Esophagus (tissue), 2 donors: ENCODE measurements at regions not wholly inside any gene's neighbourhood (a gene's known extent, or its start where the extent isn't known, plus 50 kb on each side); places are given as distances from the start of the nearest gene placed in this dataset.
"Not testable (repeated sequence)": the region's sequence is repeated elsewhere in the genome, so short reads cannot be mapped to it uniquely, and the experiment has no call there.

Source experiments
- H3K27ac ChIP-seq, 2 donors: one replicate each; pipeline ENCODE4 v1.5.1; 2013; ENCODE audit warnings: low read depth in 2 of 2, mild to moderate bottlenecking in 2 of 2, inconsistent platforms in 1 of 2, low read length in 1 of 2, moderate library complexity in 1 of 2
- H3K27me3 ChIP-seq, 2 donors: one replicate each; pipeline ENCODE4 v1.6.1; 2013; ENCODE audit warnings: low read length in 2 of 2, control low read depth in 1 of 2, mild to moderate bottlenecking in 1 of 2; ENCODE audit not compliant: insufficient read depth in 2 of 2, control insufficient read depth in 1 of 2
- H3K36me3 ChIP-seq, 2 donors: one replicate each; pipeline ENCODE4 v1.6.1; 2013; ENCODE audit warnings: low read length in 1 of 2; ENCODE audit not compliant: control insufficient read depth in 2 of 2, insufficient read depth in 2 of 2
- H3K4me1 ChIP-seq, 2 donors: one replicate each; pipeline ENCODE4 v1.6.1; 2013; ENCODE audit warnings: low read length in 1 of 2; ENCODE audit not compliant: control insufficient read depth in 2 of 2, insufficient read depth in 2 of 2
- H3K4me3 ChIP-seq, 2 donors: one replicate each; pipeline ENCODE4 v1.5.1; 2013; ENCODE audit warnings: low read length in 2 of 2, mild to moderate bottlenecking in 2 of 2, low read depth in 1 of 2, moderate library complexity in 1 of 2
- H3K9me3 ChIP-seq, 2 donors: one replicate each; pipeline ENCODE4 v1.6.1; 2013; ENCODE audit warnings: mild to moderate bottlenecking in 2 of 2, low read depth in 1 of 2, low read length in 1 of 2, moderate library complexity in 1 of 2; ENCODE audit not compliant: control insufficient read depth in 2 of 2, insufficient read depth in 1 of 2
- WGBS, 2 donors: extraction: QIAGEN DNeasy Blood & Tissue Kit; methylation state at CpG; one replicate each; pipeline ENCODE4 v1.1.7; 2013; 5-methylcytosine and 5-hydroxymethylcytosine counted together
- donor health status: healthy with polysubstance abuse.
- donor health status: Bipolar disorder and iron deficiency.

- Histone ChIP-seq H3K9me3 (no peaks in the 10 kb centered on the region), H3K4me1 (no peaks in the 10 kb centered on the region), H3K27me3 (no peaks in the 10 kb centered on the region), H3K36me3 (no peaks in the 10 kb centered on the region), H3K27ac (no peak overlapping the region), H3K4me3 (no peak overlapping the region)
- WGBS, 2 donors = 44 to 55% methylated on average over 2 of the region's 2 CpGs
Measured at GRCh38 chr11:109654091-109654490, 232.1 kb downstream of the C11orf87 start.

GRCh38 chr11:109658190-109658589, 236.2 kb downstream of the C11orf87 start:
- H3K4me1 ChIP-seq = no peaks in the 10 kb centered on the region
- H3K27ac ChIP-seq = no peak overlapping the region

GRCh38 chr11:109667719-109668118, 245.7 kb downstream of the C11orf87 start:
- WGBS, 2 donors = 95 to 100% methylated on average over 2 of the region's 2 CpGs
- no peaks in the 10 kb centered on the region for H3K36me3 ChIP-seq
- no peaks in the 10 kb centered on the region for H3K4me1 ChIP-seq
- no peak overlapping the region for H3K27ac ChIP-seq
- no peaks in the 10 kb centered on the region for H3K27me3 ChIP-seq
- H3K4me3 ChIP-seq = no peak overlapping the region
- H3K9me3 ChIP-seq = peaks cover 4 to 7% of the 10 kb centered on the region in 2 donors

More at GRCh38 chr11:109658190-109658589, 236.2 kb downstream of the C11orf87 start:
- H3K36me3 ChIP-seq = no peaks in the 10 kb centered on the region
- peaks cover 0 to 3% of the 10 kb centered on the region in 2 donors for H3K27me3 ChIP-seq
- 78 to 79% methylated on average over 4 of the region's 4 CpGs for WGBS, 2 donors
- no peak overlapping the region for H3K4me3 ChIP-seq
- H3K9me3 ChIP-seq = no peaks in the 10 kb centered on the region

- Histone ChIP-seq H3K27me3 (no peaks in the 10 kb centered on the region), H3K4me3 (no peak overlapping the region), H3K27ac (no peak overlapping the region), H3K36me3 (no peaks in the 10 kb centered on the region), H3K9me3 (peaks cover 4 to 7% of the 10 kb centered on the region in 2 donors), H3K4me1 (no peaks in the 10 kb centered on the region)
- WGBS, 2 donors = 35 to 51% methylated on average over 2 of the region's 2 CpGs
Measured at GRCh38 chr11:109668973-109669634, 247.1 kb downstream of the C11orf87 start.

GRCh38 chr11:109677231-109677630, 255.2 kb downstream of the C11orf87 start:
- H3K27ac ChIP-seq = no peak overlapping the region
- H3K4me1 ChIP-seq = no peaks in the 10 kb centered on the region
- H3K4me3 ChIP-seq = no peak overlapping the region
- H3K27me3 ChIP-seq = no peaks in the 10 kb centered on the region
- no peaks in the 10 kb centered on the region for H3K36me3 ChIP-seq
- H3K9me3 ChIP-seq = no peaks in the 10 kb centered on the region

- Histone ChIP-seq H3K9me3 (no peaks in the 10 kb centered on the region), H3K36me3 (no peaks in the 10 kb centered on the region), H3K4me3 (no peak overlapping the region), H3K27ac (no peak overlapping the region), H3K4me1 (no peaks in the 10 kb centered on the region), H3K27me3 (no peaks in the 10 kb centered on the region)
Measured at GRCh38 chr11:109677876-109678275, 255.9 kb downstream of the C11orf87 start.

GRCh38 chr11:109680127-109680526, 258.1 kb downstream of the C11orf87 start:
- Histone ChIP-seq H3K27ac (no peak overlapping the region), H3K4me3 (no peak overlapping the region), H3K4me1 (no peaks in the 10 kb centered on the region), H3K27me3 (no peaks in the 10 kb centered on the region), H3K9me3 (no peaks in the 10 kb centered on the region), H3K36me3 (no peaks in the 10 kb centered on the region)

- not testable (repeated sequence) for H3K36me3 ChIP-seq, H3K4me3 ChIP-seq, H3K4me1 ChIP-seq, H3K27me3 ChIP-seq, H3K27ac ChIP-seq, H3K9me3 ChIP-seq
- 96 to 100% methylated on average over 1 of the region's 1 CpG for WGBS, 2 donors
Measured at GRCh38 chr11:109682788-109683187, 260.8 kb downstream of the C11orf87 start.

GRCh38 chr11:109695696-109696095, 273.7 kb downstream of the C11orf87 start:
- Histone ChIP-seq H3K27me3 (no peaks in the 10 kb centered on the region), H3K4me1 (no peaks in the 10 kb centered on the region), H3K36me3 (no peaks in the 10 kb centered on the region), H3K27ac (no peak overlapping the region), H3K9me3 (peaks cover 0 to 32% of the 10 kb centered on the region in 2 donors), H3K4me3 (no peak overlapping the region)
- WGBS, 2 donors = 70 to 81% methylated on average over 4 of the region's 4 CpGs

- Histone ChIP-seq H3K27ac (no peak overlapping the region), H3K27me3 (no peaks in the 10 kb centered on the region), H3K4me1 (no peaks in the 10 kb centered on the region), H3K9me3 (peaks cover 0 to 32% of the 10 kb centered on the region in 2 donors), H3K36me3 (no peaks in the 10 kb centered on the region), H3K4me3 (no peak overlapping the region)
- 52 to 67% methylated on average over 3 of the region's 3 CpGs for WGBS, 2 donors
Measured at GRCh38 chr11:109696191-109696897, 274.4 kb downstream of the C11orf87 start.
